Uterus (tissue), 3 donors: ENCODE measurements at regions not wholly inside any gene's neighbourhood (a gene's known extent, or its start where the extent isn't known, plus 50 kb on each side); places are given as distances from the start of the nearest gene placed in this dataset.
"Not testable (repeated sequence)": the region's sequence is repeated elsewhere in the genome, so short reads cannot be mapped to it uniquely, and the experiment has no call there.

Source experiments
- DNase-seq, 2 donors: peaks; one replicate each; pipeline ENCODE4 v3.0.0-alpha.2; 2019 to 2020
- H3K27ac ChIP-seq, 2 donors: fragments of 200-600 bp; sonication (generic); 1 replicate in 1 of 2; 2 replicates in 1 of 2; pipeline ENCODE4 v1.5.1; 2016 to 2018
- H3K27me3 ChIP-seq, 2 donors: fragments of 200-600 bp; sonication (generic); one replicate each; pipeline ENCODE4 v1.5.1; 2018 to 2019; ENCODE audit warnings: control low read depth in 1 of 2
- H3K36me3 ChIP-seq, 2 donors: fragments of 200-600 bp; sonication (generic); one replicate each; pipeline ENCODE4 v1.5.1; 2019; ENCODE audit warnings: control low read depth in 1 of 2
- H3K4me1 ChIP-seq, 2 donors: fragments of 200-600 bp; sonication (generic); one replicate each; pipeline ENCODE4 v1.5.1; 2018 to 2019; ENCODE audit warnings: control low read depth in 1 of 2
- H3K4me3 ChIP-seq, 2 donors: fragments of 200-600 bp; sonication (generic); 1 replicate in 1 of 2; 2 replicates in 1 of 2; pipeline ENCODE4 v1.5.1; 2018 to 2019; ENCODE audit warnings: mild to moderate bottlenecking in 1 of 2
- H3K9me3 ChIP-seq, 2 donors: fragments of 200-600 bp; sonication (generic); one replicate each; pipeline ENCODE4 v1.5.1; 2019; ENCODE audit warnings: control low read depth in 1 of 2
- CTCF ChIP-seq, 4 experiments: fragments of 200-600 bp in 2 of 4; fragments of 450-650 bp in 2 of 4; sonication (generic) in 2 of 4; IDR thresholded peaks; one replicate each; pipeline ENCODE4 v1.5.1; 2016 to 2019; ENCODE audit warnings: antibody characterized with exemption in 4 of 4, mild to moderate bottlenecking in 2 of 4, moderate library complexity in 1 of 4
- POLR2A ChIP-seq, 2 donors: fragments of 450-650 bp; IDR thresholded peaks; one replicate each; pipeline ENCODE4 v1.6.1; 2016; ENCODE audit warnings: antibody characterized with exemption in 2 of 2, mild to moderate bottlenecking in 1 of 2, moderate library complexity in 1 of 2
- intact Hi-C: fragments of 100-400 bp; cut with DNase I; formaldehyde crosslinking; loops from one replicate; pipeline ENCODE4 v1.15.1; 2023; ENCODE audit warnings: low total_unique reads
- donor health status: DM: yes; HTN: yes; CAD: no.

DNA sequence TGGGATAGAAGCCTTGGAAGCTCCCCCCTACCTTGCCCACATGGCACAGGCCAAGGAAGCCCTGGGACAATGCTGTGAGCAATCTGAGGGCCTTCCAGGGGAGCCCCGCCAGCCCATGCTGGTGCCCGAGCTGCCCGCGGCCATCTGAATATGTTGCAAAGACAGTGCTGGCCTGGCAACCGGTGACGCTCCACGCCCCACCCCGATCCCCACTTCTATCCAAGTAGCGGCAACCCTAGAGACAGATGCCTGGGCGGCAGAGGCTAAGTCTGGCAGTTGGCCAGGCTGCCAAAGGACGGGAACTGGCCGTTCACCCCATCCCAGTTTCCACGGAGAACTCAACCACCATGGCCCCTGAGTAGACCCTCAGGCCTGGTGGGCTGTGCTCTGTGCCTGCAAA, 1214.9 kb downstream of the FOXD4L5 start:
- DNase-seq, H3K4me3 ChIP-seq, intact Hi-C loops, H3K27ac ChIP-seq, H3K4me1 ChIP-seq, H3K9me3 ChIP-seq, H3K27me3 ChIP-seq, H3K36me3 ChIP-seq: not testable (repeated sequence)

DNA sequence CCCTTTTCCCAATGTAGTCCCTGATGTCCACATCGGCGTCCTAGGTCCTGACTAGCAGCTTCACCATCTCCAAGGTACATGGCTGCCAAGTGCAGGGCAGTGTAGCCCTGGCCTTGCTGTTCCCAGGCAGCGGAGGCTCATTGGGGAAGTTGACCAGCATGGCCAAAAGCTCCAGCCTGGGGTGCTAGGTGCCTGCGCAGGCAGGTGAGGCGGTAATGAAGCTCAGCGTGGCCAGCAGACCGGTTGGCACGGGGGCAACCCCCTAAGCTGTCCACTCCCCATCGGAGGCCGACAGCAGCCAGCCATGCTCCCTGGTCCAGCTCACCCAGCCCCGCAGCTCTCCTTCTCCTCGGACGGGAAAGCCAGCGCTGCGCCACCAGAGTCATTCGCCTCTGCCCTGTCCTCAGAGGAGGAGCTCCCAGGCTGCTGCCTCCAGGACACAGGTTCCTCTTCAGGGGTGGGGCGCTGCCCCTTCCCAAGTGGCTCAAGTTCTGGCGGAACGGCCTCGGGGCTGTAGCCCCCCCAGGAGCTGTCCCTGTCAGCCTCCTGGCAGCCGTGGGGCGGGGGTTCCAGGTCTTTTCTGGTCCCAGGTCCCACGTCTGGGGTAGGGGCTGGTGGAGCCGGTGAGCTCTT, 1218.2 kb downstream of the FOXD4L5 start:
- Histone ChIP-seq H3K27me3 (no peaks in the 10 kb centered on the region), H3K27ac (no peak overlapping the region), H3K36me3 (no peaks in the 10 kb centered on the region), H3K4me1 (no peaks in the 10 kb centered on the region), H3K4me3 (no peak overlapping the region), H3K9me3 (no peaks in the 10 kb centered on the region)
- intact Hi-C loops, result no loop called here
- TF ChIP-seq CTCF (IDR thresholded peaks at IDR 0.05) (no peak), POLR2A (IDR thresholded peaks at IDR 0.05) (no peak)
- no peak for DNase-seq

- intact Hi-C loops, result no loop called here
- H3K9me3 ChIP-seq, result no peaks in the 10 kb centered on the region
Measured at GRCh38 chr9:64061013-64061627, 1223.9 kb downstream of the FOXD4L5 start.

GRCh38 chr9:64058070-64058469, 1226.9 kb downstream of the FOXD4L5 start:
- H3K4me3 ChIP-seq, H3K27me3 ChIP-seq, H3K27ac ChIP-seq, H3K4me1 ChIP-seq, DNase-seq, H3K9me3 ChIP-seq, H3K36me3 ChIP-seq, intact Hi-C loops: not testable (repeated sequence)

More at GRCh38 chr9:64061013-64061627, 1223.9 kb downstream of the FOXD4L5 start:
- no peak for DNase-seq
- no peaks in the 10 kb centered on the region for H3K36me3 ChIP-seq
- no peaks in the 10 kb centered on the region for H3K4me1 ChIP-seq
- no peak overlapping the region for H3K4me3 ChIP-seq
- no peak for TF ChIP-seq CTCF (IDR thresholded peaks at IDR 0.05)
- TF ChIP-seq POLR2A (IDR thresholded peaks at IDR 0.05), result no peak
- H3K27ac ChIP-seq, result no peak overlapping the region
- H3K27me3 ChIP-seq, result no peaks in the 10 kb centered on the region

DNA sequence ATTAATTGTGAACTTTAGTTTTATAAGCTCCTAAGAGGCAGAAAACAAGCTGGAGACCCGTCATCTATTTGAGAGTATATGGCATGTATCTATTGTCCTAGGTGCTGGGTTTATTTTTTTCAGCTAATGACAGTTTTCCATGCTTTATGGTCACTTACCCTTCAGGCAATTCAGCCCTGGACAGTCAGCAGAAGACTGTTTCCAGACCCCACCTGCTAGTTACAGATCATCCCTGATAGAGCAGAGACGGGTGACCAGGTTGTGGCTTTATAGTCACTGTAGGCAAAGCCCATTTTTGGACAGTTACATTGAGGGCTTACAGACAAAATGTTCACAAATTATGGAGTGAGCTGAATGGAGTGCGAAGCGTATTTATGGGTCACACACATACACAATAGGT, 1227.5 kb downstream of the FOXD4L5 start:
- Histone ChIP-seq H3K9me3 (no peaks in the 10 kb centered on the region), H3K36me3 (no peaks in the 10 kb centered on the region), H3K27ac (no peak overlapping the region), H3K27me3 (no peaks in the 10 kb centered on the region), H3K4me1 (no peaks in the 10 kb centered on the region), H3K4me3 (no peak overlapping the region)
- intact Hi-C loops, result no loop called here
- no peak for DNase-seq
- TF ChIP-seq POLR2A (IDR thresholded peaks at IDR 0.05), result no peak
- no peak for TF ChIP-seq CTCF (IDR thresholded peaks at IDR 0.05)

DNA sequence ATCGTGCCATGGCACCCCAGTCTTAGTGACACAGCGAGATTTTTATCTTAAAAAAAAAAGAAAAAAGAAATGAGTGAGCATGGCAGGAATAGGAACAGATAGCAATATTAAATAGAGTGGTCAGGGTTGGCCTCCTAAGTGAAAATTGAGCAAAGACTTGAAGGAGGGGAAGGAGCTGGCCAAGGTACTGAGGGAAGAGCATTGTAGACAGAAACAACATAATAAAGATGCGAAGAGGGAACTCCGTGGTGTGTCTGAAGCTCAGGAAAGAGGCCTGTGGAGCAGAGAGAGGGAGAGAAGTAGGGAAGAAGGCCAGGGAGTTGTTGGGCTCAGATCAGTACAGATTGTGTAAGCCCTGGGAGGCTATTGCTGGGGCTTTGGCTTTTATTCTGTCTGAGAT, 1256.1 kb downstream of the FOXD4L5 start:
- H3K4me1 ChIP-seq, H3K36me3 ChIP-seq, H3K4me3 ChIP-seq, H3K27ac ChIP-seq, DNase-seq, H3K27me3 ChIP-seq, intact Hi-C loops, H3K9me3 ChIP-seq: not testable (repeated sequence)

- H3K36me3 ChIP-seq, H3K4me1 ChIP-seq, intact Hi-C loops, H3K27me3 ChIP-seq, H3K4me3 ChIP-seq, H3K9me3 ChIP-seq, H3K27ac ChIP-seq, DNase-seq: not testable (repeated sequence)
Measured at GRCh38 chr9:64020696-64021491, 1264.1 kb downstream of the FOXD4L5 start.

DNA sequence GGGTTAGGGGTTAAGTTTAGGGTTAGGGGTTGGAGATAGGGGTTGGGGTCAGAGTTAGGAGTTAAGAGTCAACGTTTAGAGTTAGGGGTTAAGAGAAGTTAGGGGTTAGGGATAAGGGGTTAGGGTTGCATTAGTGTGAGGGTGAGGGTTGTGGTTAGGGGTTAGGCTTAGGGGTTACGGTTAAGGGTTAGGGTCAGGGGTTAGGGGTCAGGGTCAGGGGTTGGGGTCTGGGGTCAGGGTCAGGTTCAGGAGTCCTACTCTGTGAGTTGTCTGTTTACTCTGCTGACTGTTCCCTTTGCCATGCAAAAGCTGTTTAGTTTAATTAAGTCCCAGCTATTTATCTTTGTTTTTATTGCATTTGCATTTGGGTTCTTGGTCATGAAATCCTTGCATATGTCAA, 1267.3 kb downstream of the FOXD4L5 start:
- H3K27me3 ChIP-seq, H3K9me3 ChIP-seq, H3K4me3 ChIP-seq, intact Hi-C loops, H3K4me1 ChIP-seq, DNase-seq, H3K36me3 ChIP-seq, H3K27ac ChIP-seq: not testable (repeated sequence)

GRCh38 chr9:64016845-64017406, 1268.1 kb downstream of the FOXD4L5 start:
- H3K9me3 ChIP-seq, H3K4me1 ChIP-seq, intact Hi-C loops, H3K27me3 ChIP-seq, H3K36me3 ChIP-seq, H3K4me3 ChIP-seq, H3K27ac ChIP-seq: not testable (repeated sequence)
- peak in 1 of 2 donors; percentile 54 for DNase-seq

DNA sequence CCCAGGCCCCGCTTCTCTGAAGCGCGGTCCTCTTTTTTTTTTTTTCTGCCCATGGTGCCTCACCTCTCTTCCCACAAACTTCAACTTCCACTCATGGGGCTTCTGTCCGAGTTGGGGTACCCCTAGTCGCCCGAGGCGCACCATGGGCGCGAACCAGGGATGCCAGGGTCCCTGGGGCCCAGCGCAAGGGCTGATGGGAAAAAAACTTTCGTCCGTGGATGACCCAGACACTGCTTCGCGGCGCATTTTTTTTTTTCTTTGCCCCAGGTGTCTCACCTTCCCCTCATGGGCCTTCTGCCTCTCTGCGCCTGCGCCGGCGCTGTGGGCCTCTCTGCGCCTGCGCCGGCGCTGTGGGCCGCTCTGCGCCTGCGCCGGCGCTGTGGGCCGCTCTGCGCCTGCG, 1268.8 kb downstream of the FOXD4L5 start:
- H3K4me1 ChIP-seq, H3K9me3 ChIP-seq, H3K36me3 ChIP-seq, H3K4me3 ChIP-seq, intact Hi-C loops, H3K27me3 ChIP-seq, H3K27ac ChIP-seq: not testable (repeated sequence)
- peak in 1 of 2 donors; percentile 31 for DNase-seq
